OCI-M1 (cell line): ENCODE measurements at regions not wholly inside any gene's neighbourhood (a gene's known extent, or its start where the extent isn't known, plus 50 kb on each side); places are given as distances from the start of the nearest gene placed in this dataset.
"Not testable (repeated sequence)": the region's sequence is repeated elsewhere in the genome, so short reads cannot be mapped to it uniquely, and the experiment has no call there.

Source experiments
- DNase-seq: peaks from one replicate; lab custom pipeline; 2025; lab: John Stamatoyannopoulos, UW

GRCh38 chr13:107916902-107917301 lies 298.4 kb downstream of the LIG4 start:
- not testable (repeated sequence) for DNase-seq

DNA sequence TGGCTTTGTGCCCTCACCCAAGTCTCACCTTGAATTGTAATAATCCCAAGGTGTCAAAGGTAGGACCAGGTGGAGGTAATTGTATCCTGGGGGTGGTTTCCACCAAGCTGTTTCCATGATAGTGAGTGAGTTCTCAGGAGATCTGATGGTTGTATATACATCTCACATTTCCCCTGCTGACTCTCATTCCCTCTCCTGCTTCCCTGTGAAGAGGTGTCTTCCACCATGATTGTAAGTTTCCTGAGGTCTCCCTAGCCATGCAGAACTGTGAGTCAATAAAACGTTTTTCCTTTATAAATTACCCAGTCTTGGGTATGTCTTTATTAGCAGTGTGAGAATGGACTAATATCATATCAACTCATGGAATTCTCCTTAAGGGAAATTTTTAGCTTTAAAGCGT lies 302.6 kb downstream of the LIG4 start:
- no peak for DNase-seq

GRCh38 chr13:107907065-107907805 lies 308.1 kb downstream of the LIG4 start:
- DNase-seq = no peak

DNA sequence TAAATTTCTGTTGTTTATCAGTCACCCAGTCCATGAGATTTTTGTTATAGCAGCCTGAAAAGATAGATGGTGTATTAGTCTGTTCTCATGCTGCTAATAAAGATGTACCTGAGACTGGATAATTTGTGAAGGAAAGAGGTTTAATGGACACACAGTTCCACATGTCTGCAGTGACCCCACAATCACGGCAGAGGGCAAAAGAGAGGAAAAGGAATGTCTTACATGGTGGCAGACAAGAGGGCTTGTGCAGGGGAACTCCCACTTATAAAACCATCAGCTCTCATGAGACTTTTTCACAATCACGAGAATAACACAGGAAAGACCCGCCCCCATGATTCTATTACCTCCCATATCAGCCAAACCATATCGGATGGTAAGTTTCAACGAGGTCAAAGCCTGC lies 309.2 kb downstream of the LIG4 start:
- DNase-seq = peak; percentile 16

GRCh38 chr13:107901996-107902562 lies 313.3 kb downstream of the LIG4 start:
- no peak for DNase-seq

GRCh38 chr13:107901230-107901629 lies 314.1 kb downstream of the LIG4 start:
- no peak for DNase-seq

GRCh38 chr13:107900775-107901174 lies 314.6 kb downstream of the LIG4 start:
- peak; percentile 52 for DNase-seq

GRCh38 chr13:107886118-107886517 lies 329.2 kb downstream of the LIG4 start:
- no peak for DNase-seq

DNA sequence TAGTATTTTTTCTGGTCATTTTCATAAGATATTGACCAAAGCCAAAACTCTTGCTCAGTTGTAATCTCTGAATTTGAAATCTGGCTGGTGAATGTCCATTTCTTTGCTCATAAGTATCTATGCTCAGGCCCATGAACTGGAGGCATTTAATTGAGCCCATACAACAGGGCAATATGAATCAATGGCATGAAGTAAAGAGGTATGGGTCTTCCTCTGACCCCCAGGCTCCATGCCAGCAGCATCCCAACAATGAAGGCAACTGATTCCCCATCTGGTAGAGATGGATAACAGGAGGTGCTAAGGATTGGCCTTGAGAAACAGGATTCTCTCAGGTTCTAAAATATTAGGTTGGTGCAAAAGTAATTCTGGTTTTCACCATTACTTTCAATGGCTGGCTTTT lies 330.8 kb downstream of the LIG4 start:
- DNase-seq = no peak

DNA sequence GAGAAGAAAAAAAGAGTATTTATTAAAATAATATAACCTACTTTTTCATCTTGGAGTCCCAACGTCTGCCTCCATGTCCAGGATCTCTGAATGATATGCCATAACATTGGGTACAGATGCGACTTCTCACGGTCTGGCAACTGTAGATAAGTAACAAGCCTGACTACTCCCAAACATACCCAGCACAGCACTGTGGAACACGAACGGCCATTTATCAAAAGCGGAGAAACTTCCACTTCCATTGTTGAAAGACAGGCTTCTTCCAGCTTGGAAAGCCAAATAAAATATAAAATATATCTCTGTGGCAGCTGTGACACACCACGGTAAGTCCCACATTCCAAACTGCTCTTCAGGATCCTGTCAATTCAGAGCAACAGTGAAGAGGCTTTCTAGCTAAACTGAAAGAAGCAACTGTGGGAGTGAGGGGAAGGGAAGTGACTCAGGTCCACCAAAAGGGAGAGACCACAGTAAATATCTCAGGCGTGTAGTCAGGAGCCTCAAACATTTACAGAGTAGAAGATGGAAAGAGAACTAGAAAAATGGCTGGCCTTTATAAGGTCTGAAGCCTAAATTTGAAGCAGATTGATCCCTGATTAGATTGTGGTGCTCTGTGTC lies 331.7 kb downstream of the LIG4 start:
- DNase-seq = peak; percentile 91

GRCh38 chr13:107882708-107883560 lies 332.4 kb downstream of the LIG4 start:
- DNase-seq = no peak

- no peak for DNase-seq
Measured at GRCh38 chr13:107881362-107881761, 334.0 kb downstream of the LIG4 start.

- no peak for DNase-seq
Measured at GRCh38 chr13:107874456-107874855, 340.9 kb downstream of the LIG4 start.

DNA sequence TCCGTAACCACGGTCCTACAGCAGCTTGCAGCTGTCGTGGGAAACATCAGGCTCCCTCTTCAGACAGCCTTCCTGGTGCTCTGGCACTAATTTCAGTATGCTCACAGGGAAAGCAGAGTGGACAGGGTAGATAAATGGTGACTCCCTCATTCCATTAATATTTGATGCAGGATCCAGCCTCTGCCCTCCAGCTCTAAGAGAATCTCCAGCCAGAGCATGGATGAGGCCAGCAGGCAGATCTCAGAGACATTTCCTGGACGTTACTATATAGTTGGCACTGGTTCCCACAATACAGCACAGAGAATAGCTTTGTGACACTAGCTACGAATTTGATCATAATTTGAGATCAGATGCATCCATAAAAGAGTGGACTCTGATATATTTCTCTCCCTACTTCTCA lies 341.4 kb downstream of the LIG4 start:
- DNase-seq = no peak

GRCh38 chr13:107870400-107870799 lies 344.9 kb downstream of the LIG4 start:
- DNase-seq = no peak

GRCh38 chr13:107867701-107868661 lies 347.4 kb downstream of the LIG4 start:
- no peak for DNase-seq

DNA sequence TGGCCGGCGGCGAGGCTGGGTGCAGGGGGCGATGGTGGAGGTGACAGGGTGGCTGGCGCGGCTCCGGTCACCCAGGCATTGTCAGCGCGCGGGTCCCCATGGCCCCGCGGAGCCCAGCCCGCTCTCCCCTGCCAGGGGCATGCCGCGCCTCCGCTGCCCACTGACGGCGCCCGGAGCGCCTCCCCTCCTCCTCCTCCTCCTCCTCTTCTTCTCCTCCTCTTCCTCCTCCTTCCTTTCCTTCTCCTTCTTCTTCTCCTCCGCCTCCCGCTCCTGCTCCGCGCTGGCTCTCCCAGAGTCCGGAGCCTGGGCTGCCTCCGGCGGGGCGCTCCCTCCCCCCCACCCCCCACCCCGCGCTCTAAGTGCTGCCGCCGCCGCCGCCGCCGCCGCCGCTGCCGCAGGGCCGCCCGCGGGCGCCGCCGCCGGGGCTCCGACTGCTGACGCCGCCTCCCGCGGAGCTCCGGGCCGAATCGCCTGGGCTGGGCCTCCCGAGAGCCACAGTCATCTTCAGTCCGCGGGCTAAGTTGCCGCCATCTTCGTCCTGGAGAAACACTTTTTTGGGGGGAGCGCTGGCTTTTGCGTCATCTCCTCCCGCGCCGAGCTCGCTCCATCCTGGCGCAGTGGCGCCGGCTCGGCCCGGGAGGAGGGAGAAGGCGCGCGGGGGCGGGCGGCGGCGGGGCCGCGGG lies 348.3 kb downstream of the LIG4 start:
- DNase-seq = no peak

DNA sequence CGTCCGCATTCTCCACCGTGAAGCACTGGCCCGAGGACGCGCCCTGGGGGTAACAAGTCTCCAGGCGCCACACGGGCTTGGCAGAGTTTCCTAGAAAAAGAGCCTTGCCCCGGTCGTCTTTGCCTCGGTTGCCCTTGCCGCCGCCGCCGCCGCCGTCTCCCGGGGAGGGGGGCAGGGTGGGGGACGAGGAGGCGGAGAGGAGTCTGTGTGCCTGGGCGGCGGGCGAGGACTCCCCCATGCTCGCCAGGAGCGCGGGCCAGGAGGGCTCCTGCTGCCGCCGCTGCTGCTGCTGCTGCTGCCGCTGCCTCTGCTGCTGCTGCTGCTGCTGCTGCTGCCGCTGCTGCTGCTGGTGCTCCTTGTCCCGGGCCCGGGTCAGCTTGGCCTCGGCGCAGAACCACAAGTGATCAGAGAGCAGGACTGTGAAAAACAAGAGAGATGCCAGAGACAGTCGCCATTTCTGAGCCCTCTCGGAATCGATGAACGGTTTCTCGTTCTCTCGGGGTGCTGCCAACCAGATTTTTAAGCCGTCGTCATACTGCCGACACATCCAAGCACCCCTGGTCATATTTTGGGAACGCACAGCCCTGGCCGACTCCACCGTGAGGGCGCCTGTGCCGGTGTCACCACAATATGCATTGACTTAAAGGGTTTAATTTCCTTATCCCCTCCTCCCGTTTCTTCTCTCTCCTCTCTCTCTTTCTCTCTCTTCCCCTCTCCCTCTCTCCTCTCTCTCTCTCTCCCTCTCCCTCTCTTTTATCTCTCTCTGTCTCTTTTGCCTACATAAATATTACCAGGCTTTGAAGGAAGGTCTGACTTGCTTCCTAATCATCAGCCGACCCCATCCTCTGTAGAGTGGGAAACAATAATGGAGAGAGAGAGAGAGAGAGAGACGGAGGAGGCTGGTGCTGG lies 349.1 kb downstream of the LIG4 start:
- no peak for DNase-seq

DNA sequence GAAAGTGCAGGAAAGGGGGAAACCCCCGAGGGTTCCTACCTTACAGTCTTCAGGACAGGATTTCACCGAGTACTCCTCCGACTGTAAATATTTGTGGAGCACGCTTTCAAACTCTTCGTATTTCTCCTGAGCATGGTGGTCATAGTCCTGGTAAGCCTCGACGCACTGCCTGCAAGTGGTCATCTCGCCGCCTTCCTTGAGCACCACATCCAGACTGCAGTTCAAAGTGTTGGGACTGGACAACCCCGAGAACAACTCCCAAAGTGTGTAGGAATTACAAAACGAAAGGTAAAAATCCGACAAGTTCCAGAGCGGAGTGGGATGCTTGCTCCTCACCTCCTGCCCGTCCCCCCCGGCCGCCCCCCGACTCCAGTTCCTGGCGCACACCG lies 349.7 kb downstream of the LIG4 start:
- no peak for DNase-seq

DNA sequence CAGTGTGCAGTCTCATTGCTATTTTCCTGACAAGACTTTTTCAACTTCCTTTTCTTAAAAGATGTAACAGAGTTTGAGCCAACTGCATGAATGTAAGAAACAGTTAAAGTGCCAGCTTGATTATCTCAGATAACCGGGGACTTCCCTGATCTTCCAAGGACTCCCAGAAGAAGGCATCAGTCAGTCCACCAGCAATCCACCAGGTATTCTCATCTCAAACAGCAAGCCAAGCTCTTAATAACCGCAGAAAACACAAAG lies 350.1 kb downstream of the LIG4 start:
- DNase-seq = no peak
